A549 (cell line): ENCODE measurements at regions not wholly inside any gene's neighbourhood (a gene's known extent, or its start where the extent isn't known, plus 50 kb on each side); places are given as distances from the start of the nearest gene placed in this dataset.

Experiments used
- ATAC-seq, 2 experiments: fragments of 200-7000 bp in 1 of 2; fragments of >200 bp in 1 of 2; cut with Nextera tagmentation in 1 of 2; cut with Tn5 transposase in 1 of 2; 3 replicates each; pipeline versions ENCODE4 v1.8.0 to v1.9.1; 2018 to 2020; ENCODE audit warnings: mild to moderate bottlenecking in 1 of 2, moderate library complexity in 1 of 2
- CTCF ChIA-PET: fragments of 300-600 bp; sonication (Branson Sonifier 250); formaldehyde crosslinking; extraction: SDS; loops from one replicate; lab custom pipeline; 2021; ENCODE audit warnings: antibody characterized with exemption, inconsistent platforms; lab: Yijun Ruan, JAX
- POLR2A ChIA-PET: fragments of 350-600 bp; formaldehyde crosslinking; extraction: SDS; loops from one replicate; lab custom pipeline; 2021; ENCODE audit warnings: antibody characterized with exemption, inconsistent platforms; lab: Yijun Ruan, JAX
- DNase-seq, 2 experiments: peaks; one replicate each; pipeline versions ENCODE4 v3.0.0 to v3.0.0-alpha.2; 2011 to 2016; ENCODE audit warnings: low read depth in 1 of 2, low spot score in 1 of 2
- FAIRE-seq: peaks from 2 replicates; lab custom pipeline; 2011; peaks lifted over from hg19 to GRCh38; lab: Jason Lieb, UNC
- H3K27ac ChIP-seq, 2 experiments: fragments of >200 bp; sonication (Bioruptor Twin); formaldehyde crosslinking; 3 replicates each; pipeline ENCODE4 v1.5.1; 2016 to 2017
- H3K4me1 ChIP-seq: fragments of >200 bp; sonication (Bioruptor Twin); formaldehyde crosslinking; 3 replicates; pipeline ENCODE4 v1.6.1; 2016
- H3K4me2 ChIP-seq: fragments of >200 bp; sonication (Bioruptor Twin); formaldehyde crosslinking; 3 replicates; pipeline ENCODE4 v1.6.1; 2016
- H3K4me3 ChIP-seq: fragments of >200 bp; sonication (Bioruptor Twin); formaldehyde crosslinking; 3 replicates; pipeline ENCODE4 v1.5.1; 2016
- H3K9me3 ChIP-seq: fragments of >200 bp; sonication (Bioruptor Twin); formaldehyde crosslinking; 3 replicates; pipeline ENCODE4 v1.6.1; 2016
- ATOH8 ChIP-seq: fragments of 250-450 bp; sonication (Bioruptor Pico); IDR thresholded peaks from 2 replicates; pipeline ENCODE4 v1.5.0; 2020; ENCODE audit warnings: low read depth, mild to moderate bottlenecking, moderate library complexity
- BCL3 ChIP-seq: fragments of >200 bp; sonication (Bioruptor Twin); formaldehyde crosslinking; IDR thresholded peaks from 3 replicates; pipeline ENCODE4 v1.6.1; 2016
- CBX2 ChIP-seq: fragments of 200-600 bp; sonication (generic); IDR thresholded peaks from 2 replicates; pipeline ENCODE4 v1.6.1; 2016; ENCODE audit warnings: low read depth, mild to moderate bottlenecking, borderline replicate concordance
- CBX8 ChIP-seq: fragments of 200-600 bp; sonication (generic); IDR thresholded peaks from 2 replicates; pipeline ENCODE4 v1.6.1; 2016
- CEBPB ChIP-seq, 2 experiments: fragments of >200 bp in 1 of 2; sonication (Bioruptor Twin) in 1 of 2; formaldehyde crosslinking in 1 of 2; IDR thresholded peaks; 2 replicates each; pipeline ENCODE4 v1.6.1; 2012 to 2016
- CTCF ChIP-seq: fragments of >200 bp; sonication (Bioruptor Twin); formaldehyde crosslinking; IDR thresholded peaks from 3 replicates; pipeline ENCODE4 v1.5.1; 2016
- EHF ChIP-seq: fragments of 250-450 bp; sonication (Bioruptor Pico); IDR thresholded peaks from 2 replicates; pipeline ENCODE4 v1.5.0; 2020; ENCODE audit warnings: mild to moderate bottlenecking
- JUN ChIP-seq, 2 experiments: fragments of >200 bp; sonication (Bioruptor Twin); formaldehyde crosslinking; IDR thresholded peaks; 2 replicates in 1 of 2; 3 replicates in 1 of 2; pipeline ENCODE4 v1.6.1; 2016 to 2017
- KDM5A ChIP-seq: fragments of 200-600 bp; sonication (generic); IDR thresholded peaks from 2 replicates; pipeline ENCODE4 v1.6.1; 2016; ENCODE audit warnings: antibody characterized with exemption, mild to moderate bottlenecking
- MYC ChIP-seq: IDR thresholded peaks from 2 replicates; pipeline ENCODE4 v1.6.1; 2012; ENCODE audit warnings: mild to moderate bottlenecking, inconsistent platforms, low read length, improper control_type of control experiment, borderline replicate concordance
- NFE2L2 ChIP-seq: fragments of 150-350 bp; conservative IDR thresholded peaks from 2 replicates; pipeline ENCODE4 v1.6.1; 2014; ENCODE audit warnings: low read length
- PBX3 ChIP-seq: IDR thresholded peaks from 2 replicates; pipeline ENCODE4 v1.6.1; 2012
- PHF8 ChIP-seq: fragments of 200-600 bp; sonication (generic); IDR thresholded peaks from 2 replicates; pipeline ENCODE4 v1.6.1; 2016; ENCODE audit warnings: low read depth, mild to moderate bottlenecking, antibody characterized with exemption, moderate library complexity, borderline replicate concordance
- POLR2A ChIP-seq: IDR thresholded peaks from 2 replicates; pipeline ENCODE4 v1.6.1; 2012; ENCODE audit warnings: mild to moderate bottlenecking, low read length
- RARB ChIP-seq: fragments of 250-450 bp; sonication (Bioruptor Pico); IDR thresholded peaks from 2 replicates; pipeline ENCODE4 v1.8.0; 2021; ENCODE audit warnings: mild to moderate bottlenecking, moderate library complexity
- RCOR1 ChIP-seq: fragments of 150-350 bp; IDR thresholded peaks from 2 replicates; pipeline ENCODE4 v1.6.1; 2014; ENCODE audit warnings: antibody characterized with exemption, low read length, low read depth
- RNF2 ChIP-seq: fragments of 200-600 bp; sonication (generic); IDR thresholded peaks from 2 replicates; pipeline ENCODE4 v1.6.1; 2016; ENCODE audit warnings: low read depth, mild to moderate bottlenecking, antibody characterized with exemption, moderate library complexity, borderline replicate concordance
- SMC3 ChIP-seq: fragments of >200 bp; sonication (Bioruptor Twin); formaldehyde crosslinking; IDR thresholded peaks from 3 replicates; pipeline ENCODE4 v1.6.1; 2018; ENCODE audit warnings: inconsistent platforms
- TFCP2L1 ChIP-seq: fragments of 250-450 bp; sonication (Bioruptor Pico); IDR thresholded peaks from 2 replicates; pipeline ENCODE4 v1.5.0; 2021; ENCODE audit warnings: mild to moderate bottlenecking
- TP53 ChIP-seq: fragments of 250-450 bp; sonication (Bioruptor Pico); IDR thresholded peaks from 2 replicates; pipeline ENCODE4 v1.5.0; 2021; ENCODE audit warnings: mild to moderate bottlenecking, moderate library complexity
- ZC3H11A ChIP-seq: fragments of 450-650 bp; IDR thresholded peaks from 2 replicates; pipeline ENCODE4 v1.6.1; 2014; ENCODE audit warnings: antibody characterized with exemption, mild to moderate bottlenecking
- ZNF302 ChIP-seq: fragments of 250-450 bp; sonication (Bioruptor Pico); IDR thresholded peaks from 2 replicates; pipeline ENCODE4 v1.9.0; 2021; ENCODE audit warnings: inconsistent platforms, mild to moderate bottlenecking, moderate library complexity
- ZSCAN20 ChIP-seq: fragments of 250-450 bp; sonication (Bioruptor Pico); IDR thresholded peaks from 2 replicates; pipeline ENCODE4 v1.8.0; 2022; ENCODE audit warnings: mild to moderate bottlenecking, moderate library complexity
- WGBS: methylation state at CpG from one replicate; pipeline ENCODE4 v1.1.6; 2017; ENCODE audit errors: missing lambda C conversion rate; 5-methylcytosine and 5-hydroxymethylcytosine counted together

- H3K4me2 ChIP-seq: no peak overlapping the region
Observed at GRCh38 chr1:65490231-65491009, 70.0 kb downstream of the LEPR start.

GRCh38 chr1:65491472-65491871 is 71.0 kb downstream of the LEPR start:
- H3K27ac ChIP-seq: no peak overlapping the region
- POLR2A ChIA-PET: no interaction called here
- CTCF ChIA-PET: no interaction called here
- H3K4me3 ChIP-seq: no peak overlapping the region
- DNase-seq (no peak), ATAC-seq (no peak)
- H3K4me2 ChIP-seq: no peak overlapping the region
- 65% methylated on average over 3 of the region's 3 CpGs for WGBS
- TF ChIP-seq MYC (no peak), RNF2 (no peak), POLR2A (no peak)
- TF ChIP-seq, all 56 proteins: peak for 0
- Histone ChIP-seq H3K9me3 (no peaks in the 10 kb centered on the region), H3K4me1 (no peaks in the 10 kb centered on the region)
- FAIRE-seq: no peak

More at GRCh38 chr1:65490231-65491009, 70.0 kb downstream of the LEPR start:
- DNase-seq (no peak), FAIRE-seq (no peak), ATAC-seq (no peak)
- Histone ChIP-seq H3K4me3 (no peak overlapping the region), H3K9me3 (no peaks in the 10 kb centered on the region), H3K27ac (no peak overlapping the region), H3K4me1 (no peaks in the 10 kb centered on the region)
- no peak for TF ChIP-seq JUN (IDR thresholded peaks at IDR 0.05)
- TF ChIP-seq TFCP2L1 (CRISPR knock-in tag): no peak
- TF ChIP-seq CBX2: no peak
- no peak for TF ChIP-seq PBX3
- no peak for TF ChIP-seq TP53 (CRISPR knock-in tag)
- no peak for TF ChIP-seq BCL3
- no peak for TF ChIP-seq RARB (CRISPR knock-in tag)
- no peak for TF ChIP-seq NFE2L2
- no peak for TF ChIP-seq PHF8
- no peak for TF ChIP-seq CEBPB (IDR thresholded peaks at IDR 0.05)
- TF ChIP-seq SMC3: no peak
- no peak for TF ChIP-seq EHF (CRISPR knock-in tag)
- no peak for TF ChIP-seq ATOH8 (CRISPR knock-in tag)
- CTCF ChIA-PET: no interaction called here
- POLR2A ChIA-PET: no interaction called here
- WGBS: 75% methylated on average over 6 of the region's 6 CpGs

GRCh38 chr1:65493802-65494201 is 73.3 kb downstream of the LEPR start:
- ChIA-PET POLR2A (no interaction called here), CTCF (no interaction called here)
- H3K4me1 ChIP-seq: no peaks in the 10 kb centered on the region
- H3K4me2 ChIP-seq: no peak overlapping the region
- no peak for DNase-seq
- 52% methylated on average over 2 of the region's 2 CpGs for WGBS
- TF ChIP-seq ZC3H11A: no peak
- TF ChIP-seq KDM5A: no peak
- TF ChIP-seq CBX8: no peak
- no peak for TF ChIP-seq CTCF
- no peak for TF ChIP-seq RCOR1
- TF ChIP-seq ZSCAN20: no peak
- no peak for TF ChIP-seq ZNF302
- no peak for ATAC-seq
- H3K27ac ChIP-seq: no peak overlapping the region
- no peak for FAIRE-seq
- no peaks in the 10 kb centered on the region for H3K9me3 ChIP-seq
- no peak overlapping the region for H3K4me3 ChIP-seq
